ENCODE measurements at regions not wholly inside any gene's neighbourhood (a gene's known extent, or its start where the extent isn't known, plus 50 kb on each side); places are given as distances from the start of the nearest gene placed in this dataset.

- TF ChIP-seq CTCF (IDR thresholded peaks at IDR 0.05) = no peak
- no peak for TF ChIP-seq POLR2A (IDR thresholded peaks at IDR 0.05)
Measured at GRCh38 chr2:84126530-84126929, 332.6 kb downstream of the SUCLG1 start.

Measured in testis (tissue), 2 donors.